Astrocyte (in vitro differentiated cells and primary cell): ENCODE measurements at regions not wholly inside any gene's neighbourhood (a gene's known extent, or its start where the extent isn't known, plus 50 kb on each side); places are given as distances from the start of the nearest gene placed in this dataset.

Experiments used
- CTCF ChIP-seq: IDR thresholded peaks from 2 replicates; pipeline ENCODE4 v1.5.1; 2011; ENCODE audit warnings: low read depth, mild to moderate bottlenecking, inconsistent platforms, low read length, moderate library complexity; ENCODE audit not compliant: insufficient read depth
- EZH2 ChIP-seq: IDR thresholded peaks from 2 replicates; pipeline ENCODE4 v1.6.1; 2012; ENCODE audit warnings: mild to moderate bottlenecking, low read length, inconsistent platforms; ENCODE audit not compliant: insufficient read depth

GRCh38 chrX:143964549-143964948 is 80.7 kb downstream of the UBE2NL start:
- TF ChIP-seq CTCF = no peak
- TF ChIP-seq EZH2 = no peak
